ENCODE measurements at regions not wholly inside any gene's neighbourhood (a gene's known extent, or its start where the extent isn't known, plus 50 kb on each side); places are given as distances from the start of the nearest gene placed in this dataset.

GRCh38 chr19:28374971-28375370 lies 838.0 kb downstream of the UQCRFS1 start:
- no CpG with 5 or more reads among the region's 6 CpGs for WGBS (ENCODE audit: extremely low coverage, insufficient coverage, low lambda C conversion rate)
- Histone ChIP-seq H3K4ac (ENCODE audit: low read depth, low read length) (no peak overlapping the region), H3K4me1 (ENCODE audit: control insufficient read depth, low read depth, low read length) (no peaks in the 10 kb centered on the region), H3K79me1 (ENCODE audit: low read length) (no peaks in the 10 kb centered on the region), H2BK120ac (ENCODE audit: low read depth, low read length) (no peak overlapping the region), H3K4me2 (ENCODE audit: low read length) (no peak overlapping the region), H4K5ac (ENCODE audit: low read length) (no peak overlapping the region), H2AK5ac (ENCODE audit: low read length) (no peak overlapping the region), H3K27ac (ENCODE audit: low read depth, low read length) (no peak overlapping the region), H2BK5ac (ENCODE audit: low read length) (no peak overlapping the region), H3K9ac (ENCODE audit: low read length) (no peak overlapping the region), H2BK15ac (replicated peaks; ENCODE audit: low read depth) (no peak overlapping the region), H3K18ac (ENCODE audit: low read length) (no peak overlapping the region), H3K36me3 (ENCODE audit: control insufficient read depth, insufficient read depth, low read length) (no peaks in the 10 kb centered on the region), H4K8ac (ENCODE audit: low read depth, low read length) (no peak overlapping the region), H3K79me2 (ENCODE audit: control insufficient read depth, insufficient read depth, low read length) (no peaks in the 10 kb centered on the region), H3K23ac (ENCODE audit: low read length) (no peak overlapping the region), H3K27me3 (ENCODE audit: insufficient read depth, low read length, poor library complexity) (no peaks in the 10 kb centered on the region), H3K56ac (ENCODE audit: low read length) (no peak overlapping the region), H3K4me3 (ENCODE audit: low read length) (no peak overlapping the region)
- DNase-seq = no peak

- H3K9ac ChIP-seq (ENCODE audit: low read length) = no peak overlapping the region
- no peaks in the 10 kb centered on the region for H3K4me1 ChIP-seq (ENCODE audit: control insufficient read depth, low read depth, low read length)
- H3K27ac ChIP-seq (ENCODE audit: low read depth, low read length) = no peak overlapping the region
- no peak overlapping the region for H3K56ac ChIP-seq (ENCODE audit: low read length)
- no peak overlapping the region for H3K23ac ChIP-seq (ENCODE audit: low read length)
- no peak overlapping the region for H3K4me3 ChIP-seq (ENCODE audit: low read length)
- no peaks in the 10 kb centered on the region for H3K79me2 ChIP-seq (ENCODE audit: control insufficient read depth, insufficient read depth, low read length)
- no peak overlapping the region for H2AK5ac ChIP-seq (ENCODE audit: low read length)
- no peaks in the 10 kb centered on the region for H3K36me3 ChIP-seq (ENCODE audit: control insufficient read depth, insufficient read depth, low read length)
- no peak overlapping the region for H3K4me2 ChIP-seq (ENCODE audit: low read length)
- no peak overlapping the region for H2BK5ac ChIP-seq (ENCODE audit: low read length)
- H3K79me1 ChIP-seq (ENCODE audit: low read length) = no peaks in the 10 kb centered on the region
- no CpG with 5 or more reads among the region's 4 CpGs for WGBS (ENCODE audit: extremely low coverage, insufficient coverage, low lambda C conversion rate)
- no peaks in the 10 kb centered on the region for H3K27me3 ChIP-seq (ENCODE audit: insufficient read depth, low read length, poor library complexity)
- no peak overlapping the region for H2BK120ac ChIP-seq (ENCODE audit: low read depth, low read length)
- H3K18ac ChIP-seq (ENCODE audit: low read length) = no peak overlapping the region
- no peak for DNase-seq
- H3K4ac ChIP-seq (ENCODE audit: low read depth, low read length) = no peak overlapping the region
- no peak overlapping the region for H4K8ac ChIP-seq (ENCODE audit: low read depth, low read length)
- H2BK15ac ChIP-seq (replicated peaks; ENCODE audit: low read depth) = no peak overlapping the region
- no peak overlapping the region for H4K5ac ChIP-seq (ENCODE audit: low read length)
These were observed 840.2 kb downstream of the UQCRFS1 start for GRCh38 chr19:28372576-28373247.

- Histone ChIP-seq H3K79me2 (ENCODE audit: control insufficient read depth, insufficient read depth, low read length) (no peaks in the 10 kb centered on the region), H3K23ac (ENCODE audit: low read length) (no peak overlapping the region), H3K56ac (ENCODE audit: low read length) (no peak overlapping the region), H2AK5ac (ENCODE audit: low read length) (no peak overlapping the region), H3K4me1 (ENCODE audit: control insufficient read depth, low read depth, low read length) (no peaks in the 10 kb centered on the region), H3K27ac (ENCODE audit: low read depth, low read length) (no peak overlapping the region), H3K18ac (ENCODE audit: low read length) (no peak overlapping the region), H3K4me2 (ENCODE audit: low read length) (no peak overlapping the region), H3K79me1 (ENCODE audit: low read length) (no peaks in the 10 kb centered on the region), H4K8ac (ENCODE audit: low read depth, low read length) (no peak overlapping the region), H4K5ac (ENCODE audit: low read length) (no peak overlapping the region), H2BK5ac (ENCODE audit: low read length) (no peak overlapping the region), H3K27me3 (ENCODE audit: insufficient read depth, low read length, poor library complexity) (no peaks in the 10 kb centered on the region), H3K4ac (ENCODE audit: low read depth, low read length) (no peak overlapping the region), H2BK120ac (ENCODE audit: low read depth, low read length) (no peak overlapping the region), H3K36me3 (ENCODE audit: control insufficient read depth, insufficient read depth, low read length) (no peaks in the 10 kb centered on the region), H3K9ac (ENCODE audit: low read length) (no peak overlapping the region), H2BK15ac (replicated peaks; ENCODE audit: low read depth) (no peak overlapping the region), H3K4me3 (ENCODE audit: low read length) (no peak overlapping the region)
- DNase-seq = no peak
- WGBS (ENCODE audit: extremely low coverage, insufficient coverage, low lambda C conversion rate) = no CpG with 5 or more reads among the region's 1 CpG
These were observed 845.8 kb downstream of the UQCRFS1 start for GRCh38 chr19:28367146-28367545.

- H3K4ac ChIP-seq (ENCODE audit: low read depth, low read length) = no peak overlapping the region
- no peak overlapping the region for H2AK5ac ChIP-seq (ENCODE audit: low read length)
- WGBS (ENCODE audit: extremely low coverage, insufficient coverage, low lambda C conversion rate) = no CpG with 5 or more reads among the region's 4 CpGs
These were observed 849.7 kb downstream of the UQCRFS1 start for GRCh38 chr19:28363254-28363653.

GRCh38 chr19:28359431-28360414 lies 853.2 kb downstream of the UQCRFS1 start:
- Histone ChIP-seq H4K8ac (ENCODE audit: low read depth, low read length) (no peak overlapping the region), H2BK5ac (ENCODE audit: low read length) (no peak overlapping the region), H2AK5ac (ENCODE audit: low read length) (no peak overlapping the region), H3K27ac (ENCODE audit: low read depth, low read length) (no peak overlapping the region), H3K4me1 (ENCODE audit: control insufficient read depth, low read depth, low read length) (no peaks in the 10 kb centered on the region), H3K56ac (ENCODE audit: low read length) (no peak overlapping the region), H3K23ac (ENCODE audit: low read length) (no peak overlapping the region), H3K27me3 (ENCODE audit: insufficient read depth, low read length, poor library complexity) (no peaks in the 10 kb centered on the region), H3K36me3 (ENCODE audit: control insufficient read depth, insufficient read depth, low read length) (no peaks in the 10 kb centered on the region), H3K18ac (ENCODE audit: low read length) (no peak overlapping the region), H3K9ac (ENCODE audit: low read length) (no peak overlapping the region), H2BK15ac (replicated peaks; ENCODE audit: low read depth) (no peak overlapping the region), H2BK120ac (ENCODE audit: low read depth, low read length) (no peak overlapping the region), H4K5ac (ENCODE audit: low read length) (no peak overlapping the region), H3K79me2 (ENCODE audit: control insufficient read depth, insufficient read depth, low read length) (no peaks in the 10 kb centered on the region), H3K4me2 (ENCODE audit: low read length) (no peak overlapping the region), H3K79me1 (ENCODE audit: low read length) (no peaks in the 10 kb centered on the region), H3K4ac (ENCODE audit: low read depth, low read length) (no peak overlapping the region), H3K4me3 (ENCODE audit: low read length) (no peak overlapping the region)
- no CpG with 5 or more reads among the region's 2 CpGs for WGBS (ENCODE audit: extremely low coverage, insufficient coverage, low lambda C conversion rate)
- no peak for DNase-seq

More at GRCh38 chr19:28363254-28363653, 849.7 kb downstream of the UQCRFS1 start:
- H2BK120ac ChIP-seq (ENCODE audit: low read depth, low read length) = no peak overlapping the region
- no peak overlapping the region for H3K18ac ChIP-seq (ENCODE audit: low read length)
- no peaks in the 10 kb centered on the region for H3K4me1 ChIP-seq (ENCODE audit: control insufficient read depth, low read depth, low read length)
- H3K36me3 ChIP-seq (ENCODE audit: control insufficient read depth, insufficient read depth, low read length) = no peaks in the 10 kb centered on the region
- H3K4me3 ChIP-seq (ENCODE audit: low read length) = no peak overlapping the region
- H3K27me3 ChIP-seq (ENCODE audit: insufficient read depth, low read length, poor library complexity) = no peaks in the 10 kb centered on the region
- no peaks in the 10 kb centered on the region for H3K79me2 ChIP-seq (ENCODE audit: control insufficient read depth, insufficient read depth, low read length)
- H3K23ac ChIP-seq (ENCODE audit: low read length) = no peak overlapping the region
- H4K5ac ChIP-seq (ENCODE audit: low read length) = no peak overlapping the region
- H4K8ac ChIP-seq (ENCODE audit: low read depth, low read length) = no peak overlapping the region
- H3K27ac ChIP-seq (ENCODE audit: low read depth, low read length) = no peak overlapping the region
- no peak for DNase-seq
- H3K56ac ChIP-seq (ENCODE audit: low read length) = no peak overlapping the region
- H2BK5ac ChIP-seq (ENCODE audit: low read length) = no peak overlapping the region
- no peak overlapping the region for H3K4me2 ChIP-seq (ENCODE audit: low read length)
- no peak overlapping the region for H3K9ac ChIP-seq (ENCODE audit: low read length)
- no peak overlapping the region for H2BK15ac ChIP-seq (replicated peaks; ENCODE audit: low read depth)
- H3K79me1 ChIP-seq (ENCODE audit: low read length) = no peaks in the 10 kb centered on the region

Data from mesendoderm (in vitro differentiated cells).